ENCODE measurements at regions not wholly inside any gene's neighbourhood (a gene's known extent, or its start where the extent isn't known, plus 50 kb on each side); places are given as distances from the start of the nearest gene placed in this dataset.

DNA sequence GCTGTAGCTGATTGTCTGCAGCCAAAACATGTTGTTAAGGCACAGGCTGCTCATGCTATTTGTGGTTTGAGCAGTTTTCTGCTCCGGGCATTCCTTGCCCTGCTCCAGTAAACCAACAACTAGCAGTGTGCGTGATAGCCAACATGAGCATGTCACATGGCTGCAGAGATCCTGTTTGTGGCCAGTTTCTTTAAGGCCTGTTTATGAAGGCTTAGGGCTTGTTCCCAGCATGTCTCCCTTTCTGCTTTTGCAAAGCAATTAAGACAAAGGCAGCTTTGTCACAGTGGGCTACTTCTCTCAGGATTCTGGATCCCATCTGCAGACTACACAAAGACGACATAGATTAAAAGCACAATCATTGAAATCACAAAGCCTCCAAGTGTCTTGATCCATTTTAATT lies 160.5 kb downstream of the ZNF518B start:
- H3K4me1 ChIP-seq (ENCODE audit: insufficient read depth): peaks cover 26% of the 10 kb centered on the region
- no peaks in the 10 kb centered on the region for H3F3A ChIP-seq (replicated peaks; ENCODE audit: low read depth)
- no peaks in the 10 kb centered on the region for H3K27me3 ChIP-seq (ENCODE audit: insufficient read depth)
- Mint-ChIP-seq H3K4me1 (peaks cover 33% of the 10 kb centered on the region), H3K27me3 (ENCODE audit: insufficient read depth, low read depth, poor library complexity) (no peaks in the 10 kb centered on the region), H3K4me3 (no peak overlapping the region), H3K27ac (no peak overlapping the region), H3K36me3 (ENCODE audit: low read depth) (no peaks in the 10 kb centered on the region), H3K9me3 (no peaks in the 10 kb centered on the region)
- no peaks in the 10 kb centered on the region for H3K36me3 ChIP-seq (ENCODE audit: insufficient read depth)
- peak overlapping the region; percentile 90 for H2AFZ ChIP-seq
- peak; percentile 45 for ATAC-seq
- no peaks in the 10 kb centered on the region for H3K79me2 ChIP-seq (replicated peaks; ENCODE audit: insufficient read depth)
- H3K4me2 ChIP-seq: no peak overlapping the region
- H3K27ac ChIP-seq (ENCODE audit: low read depth): no peak overlapping the region
- no peak overlapping the region for H3K4me3 ChIP-seq
- H4K20me1 ChIP-seq (replicated peaks; ENCODE audit: insufficient read depth): no peaks in the 10 kb centered on the region
- TF ChIP-seq, protein P1, sequence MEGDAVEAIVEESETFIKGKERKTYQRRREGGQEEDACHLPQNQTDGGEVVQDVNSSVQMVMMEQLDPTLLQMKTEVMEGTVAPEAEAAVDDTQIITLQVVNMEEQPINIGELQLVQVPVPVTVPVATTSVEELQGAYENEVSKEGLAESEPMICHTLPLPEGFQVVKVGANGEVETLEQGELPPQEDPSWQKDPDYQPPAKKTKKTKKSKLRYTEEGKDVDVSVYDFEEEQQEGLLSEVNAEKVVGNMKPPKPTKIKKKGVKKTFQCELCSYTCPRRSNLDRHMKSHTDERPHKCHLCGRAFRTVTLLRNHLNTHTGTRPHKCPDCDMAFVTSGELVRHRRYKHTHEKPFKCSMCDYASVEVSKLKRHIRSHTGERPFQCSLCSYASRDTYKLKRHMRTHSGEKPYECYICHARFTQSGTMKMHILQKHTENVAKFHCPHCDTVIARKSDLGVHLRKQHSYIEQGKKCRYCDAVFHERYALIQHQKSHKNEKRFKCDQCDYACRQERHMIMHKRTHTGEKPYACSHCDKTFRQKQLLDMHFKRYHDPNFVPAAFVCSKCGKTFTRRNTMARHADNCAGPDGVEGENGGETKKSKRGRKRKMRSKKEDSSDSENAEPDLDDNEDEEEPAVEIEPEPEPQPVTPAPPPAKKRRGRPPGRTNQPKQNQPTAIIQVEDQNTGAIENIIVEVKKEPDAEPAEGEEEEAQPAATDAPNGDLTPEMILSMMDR (conservative IDR thresholded peaks at IDR 0.05; ENCODE audit: low read depth in 2 of 2): no peak
- TF ChIP-seq CREB1 (CRISPR knock-in tag; IDR thresholded peaks at IDR 0.05; ENCODE audit: low read depth): no peak
- TF ChIP-seq ZNF114 (CRISPR knock-in tag; IDR thresholded peaks at IDR 0.05): no peak
- no peak for TF ChIP-seq STAT1 (IDR thresholded peaks at IDR 0.05; ENCODE audit: unreplicated experiment)
- no peak for TF ChIP-seq ZNF331 (CRISPR knock-in tag; IDR thresholded peaks at IDR 0.05; ENCODE audit: low read depth)
- TF ChIP-seq EZH2phosphoT487 (IDR thresholded peaks at IDR 0.05; ENCODE audit: unreplicated experiment): no peak
- no peak for TF ChIP-seq REST (IDR thresholded peaks at IDR 0.05; ENCODE audit: unreplicated experiment)
- no peak for TF ChIP-seq ETS1 (IDR thresholded peaks at IDR 0.05)
- TF ChIP-seq JUNB (IDR thresholded peaks at IDR 0.05; ENCODE audit: unreplicated experiment): no peak
- TF ChIP-seq, protein P2, sequence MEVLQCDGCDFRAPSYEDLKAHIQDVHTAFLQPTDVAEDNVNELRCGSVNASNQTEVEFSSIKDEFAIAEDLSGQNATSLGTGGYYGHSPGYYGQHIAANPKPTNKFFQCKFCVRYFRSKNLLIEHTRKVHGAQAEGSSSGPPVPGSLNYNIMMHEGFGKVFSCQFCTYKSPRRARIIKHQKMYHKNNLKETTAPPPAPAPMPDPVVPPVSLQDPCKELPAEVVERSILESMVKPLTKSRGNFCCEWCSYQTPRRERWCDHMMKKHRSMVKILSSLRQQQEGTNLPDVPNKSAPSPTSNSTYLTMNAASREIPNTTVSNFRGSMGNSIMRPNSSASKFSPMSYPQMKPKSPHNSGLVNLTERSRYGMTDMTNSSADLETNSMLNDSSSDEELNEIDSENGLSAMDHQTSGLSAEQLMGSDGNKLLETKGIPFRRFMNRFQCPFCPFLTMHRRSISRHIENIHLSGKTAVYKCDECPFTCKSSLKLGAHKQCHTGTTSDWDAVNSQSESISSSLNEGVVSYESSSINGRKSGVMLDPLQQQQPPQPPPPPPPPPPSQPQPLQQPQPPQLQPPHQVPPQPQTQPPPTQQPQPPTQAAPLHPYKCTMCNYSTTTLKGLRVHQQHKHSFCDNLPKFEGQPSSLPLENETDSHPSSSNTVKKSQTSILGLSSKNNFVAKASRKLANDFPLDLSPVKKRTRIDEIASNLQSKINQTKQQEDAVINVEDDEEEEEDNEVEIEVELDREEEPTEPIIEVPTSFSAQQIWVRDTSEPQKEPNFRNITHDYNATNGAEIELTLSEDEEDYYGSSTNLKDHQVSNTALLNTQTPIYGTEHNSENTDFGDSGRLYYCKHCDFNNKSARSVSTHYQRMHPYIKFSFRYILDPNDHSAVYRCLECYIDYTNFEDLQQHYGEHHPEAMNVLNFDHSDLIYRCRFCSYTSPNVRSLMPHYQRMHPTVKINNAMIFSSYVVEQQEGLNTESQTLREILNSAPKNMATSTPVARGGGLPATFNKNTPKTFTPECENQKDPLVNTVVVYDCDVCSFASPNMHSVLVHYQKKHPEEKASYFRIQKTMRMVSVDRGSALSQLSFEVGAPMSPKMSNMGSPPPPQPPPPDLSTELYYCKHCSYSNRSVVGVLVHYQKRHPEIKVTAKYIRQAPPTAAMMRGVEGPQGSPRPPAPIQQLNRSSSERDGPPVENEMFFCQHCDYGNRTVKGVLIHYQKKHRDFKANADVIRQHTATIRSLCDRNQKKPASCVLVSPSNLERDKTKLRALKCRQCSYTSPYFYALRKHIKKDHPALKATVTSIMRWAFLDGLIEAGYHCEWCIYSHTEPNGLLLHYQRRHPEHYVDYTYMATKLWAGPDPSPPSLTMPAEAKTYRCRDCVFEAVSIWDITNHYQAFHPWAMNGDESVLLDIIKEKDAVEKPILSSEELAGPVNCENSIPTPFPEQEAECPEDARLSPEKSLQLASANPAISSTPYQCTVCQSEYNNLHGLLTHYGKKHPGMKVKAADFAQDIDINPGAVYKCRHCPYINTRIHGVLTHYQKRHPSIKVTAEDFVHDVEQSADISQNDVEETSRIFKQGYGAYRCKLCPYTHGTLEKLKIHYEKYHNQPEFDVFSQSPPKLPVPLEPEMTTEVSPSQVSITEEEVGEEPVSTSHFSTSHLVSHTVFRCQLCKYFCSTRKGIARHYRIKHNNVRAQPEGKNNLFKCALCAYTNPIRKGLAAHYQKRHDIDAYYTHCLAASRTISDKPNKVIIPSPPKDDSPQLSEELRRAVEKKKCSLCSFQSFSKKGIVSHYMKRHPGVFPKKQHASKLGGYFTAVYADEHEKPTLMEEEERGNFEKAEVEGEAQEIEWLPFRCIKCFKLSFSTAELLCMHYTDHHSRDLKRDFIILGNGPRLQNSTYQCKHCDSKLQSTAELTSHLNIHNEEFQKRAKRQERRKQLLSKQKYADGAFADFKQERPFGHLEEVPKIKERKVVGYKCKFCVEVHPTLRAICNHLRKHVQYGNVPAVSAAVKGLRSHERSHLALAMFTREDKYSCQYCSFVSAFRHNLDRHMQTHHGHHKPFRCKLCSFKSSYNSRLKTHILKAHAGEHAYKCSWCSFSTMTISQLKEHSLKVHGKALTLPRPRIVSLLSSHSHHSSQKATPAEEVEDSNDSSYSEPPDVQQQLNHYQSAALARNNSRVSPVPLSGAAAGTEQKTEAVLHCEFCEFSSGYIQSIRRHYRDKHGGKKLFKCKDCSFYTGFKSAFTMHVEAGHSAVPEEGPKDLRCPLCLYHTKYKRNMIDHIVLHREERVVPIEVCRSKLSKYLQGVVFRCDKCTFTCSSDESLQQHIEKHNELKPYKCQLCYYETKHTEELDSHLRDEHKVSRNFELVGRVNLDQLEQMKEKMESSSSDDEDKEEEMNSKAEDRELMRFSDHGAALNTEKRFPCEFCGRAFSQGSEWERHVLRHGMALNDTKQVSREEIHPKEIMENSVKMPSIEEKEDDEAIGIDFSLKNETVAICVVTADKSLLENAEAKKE (CRISPR knock-in tag; IDR thresholded peaks at IDR 0.05): no peak
- TF ChIP-seq NANOG (IDR thresholded peaks at IDR 0.05; ENCODE audit: borderline replicate concordance): no peak
- no peak for TF ChIP-seq POLR2AphosphoS5 (IDR thresholded peaks at IDR 0.05; ENCODE audit: low read depth)
- no peak for TF ChIP-seq EZH2 (IDR thresholded peaks at IDR 0.05; ENCODE audit: low read depth, unreplicated experiment)
- H3K9me2 ChIP-seq (ENCODE audit: insufficient read depth): peaks cover 21% of the 10 kb centered on the region; the same call in 1 of the 2 replicates
- peak; percentile 3 for DNase-seq (ENCODE audit: low spot score)

Measured in GM23338 (cell line).